Activated CD8-positive, alpha-beta memory T cell treated with anti-CD3 and anti-CD28 coated beads for 36 hours (primary cell): ENCODE measurements at regions not wholly inside any gene's neighbourhood (a gene's known extent, or its start where the extent isn't known, plus 50 kb on each side); places are given as distances from the start of the nearest gene placed in this dataset.

Source experiments
- CTCF ChIA-PET: fragments of 350-600 bp; sonication (Branson Sonifier 250); formaldehyde crosslinking; loops from one replicate; lab custom pipeline; 2021; ENCODE audit warnings: antibody characterized with exemption; lab: Charles Lee
- POLR2A ChIA-PET: fragments of 350-600 bp; sonication (Branson Sonifier 250); formaldehyde crosslinking; loops from one replicate; lab custom pipeline; 2021; ENCODE audit warnings: antibody characterized with exemption; lab: Charles Lee

- ChIA-PET POLR2A (no interaction called here), CTCF (no interaction called here)
These were observed 222.0 kb upstream of the LHX5 start for GRCh38 chr12:113693693-113694092.

DNA sequence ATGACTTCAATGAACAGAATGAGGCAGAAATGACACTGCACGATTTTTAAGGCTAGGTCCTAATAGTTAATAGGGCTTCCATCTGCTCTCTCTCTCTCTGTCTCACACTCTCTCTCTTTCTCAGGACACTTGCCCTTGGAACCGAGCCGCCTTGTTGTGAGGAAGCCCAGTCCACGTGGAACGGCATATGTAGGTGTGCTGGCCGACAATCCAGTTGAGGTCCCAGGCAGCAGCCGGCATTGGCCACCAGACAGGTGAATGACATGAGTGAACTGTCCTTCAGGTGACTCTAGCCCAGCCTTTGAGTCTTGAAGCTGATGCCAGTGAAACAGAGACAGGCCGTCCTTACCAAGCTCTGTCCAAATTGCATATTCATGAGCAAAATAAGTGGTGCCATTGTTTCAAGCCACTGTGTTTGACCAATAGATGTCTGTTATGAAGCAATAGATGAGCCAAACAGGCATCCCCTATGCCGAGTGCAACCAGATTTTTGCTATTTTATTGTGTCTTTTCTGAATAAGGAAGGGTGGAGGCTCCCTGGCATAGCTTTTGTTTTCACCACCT, 217.5 kb upstream of the LHX5 start:
- ChIA-PET CTCF (no interaction called here), POLR2A (no interaction called here)

DNA sequence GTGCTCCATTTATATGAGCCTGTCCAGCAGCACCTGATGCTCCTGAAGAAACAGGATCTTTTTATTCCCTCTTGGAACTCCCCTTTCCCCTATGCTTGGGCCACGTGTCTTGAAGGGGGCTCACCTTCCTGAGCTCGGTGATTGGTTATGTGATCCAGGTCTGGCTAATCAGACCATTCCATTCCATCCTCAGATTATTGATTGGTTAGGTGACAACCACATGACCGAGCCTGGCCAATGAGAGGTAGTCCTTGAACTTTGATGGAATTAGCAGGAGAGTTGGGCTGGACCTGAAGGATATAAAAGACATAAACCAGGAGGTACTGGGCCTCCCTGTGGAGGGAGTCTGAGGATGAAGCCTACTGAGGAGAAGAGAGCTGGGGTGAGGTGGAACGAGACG, 216.6 kb upstream of the LHX5 start:
- POLR2A ChIA-PET: no interaction called here
- CTCF ChIA-PET: no interaction called here

DNA sequence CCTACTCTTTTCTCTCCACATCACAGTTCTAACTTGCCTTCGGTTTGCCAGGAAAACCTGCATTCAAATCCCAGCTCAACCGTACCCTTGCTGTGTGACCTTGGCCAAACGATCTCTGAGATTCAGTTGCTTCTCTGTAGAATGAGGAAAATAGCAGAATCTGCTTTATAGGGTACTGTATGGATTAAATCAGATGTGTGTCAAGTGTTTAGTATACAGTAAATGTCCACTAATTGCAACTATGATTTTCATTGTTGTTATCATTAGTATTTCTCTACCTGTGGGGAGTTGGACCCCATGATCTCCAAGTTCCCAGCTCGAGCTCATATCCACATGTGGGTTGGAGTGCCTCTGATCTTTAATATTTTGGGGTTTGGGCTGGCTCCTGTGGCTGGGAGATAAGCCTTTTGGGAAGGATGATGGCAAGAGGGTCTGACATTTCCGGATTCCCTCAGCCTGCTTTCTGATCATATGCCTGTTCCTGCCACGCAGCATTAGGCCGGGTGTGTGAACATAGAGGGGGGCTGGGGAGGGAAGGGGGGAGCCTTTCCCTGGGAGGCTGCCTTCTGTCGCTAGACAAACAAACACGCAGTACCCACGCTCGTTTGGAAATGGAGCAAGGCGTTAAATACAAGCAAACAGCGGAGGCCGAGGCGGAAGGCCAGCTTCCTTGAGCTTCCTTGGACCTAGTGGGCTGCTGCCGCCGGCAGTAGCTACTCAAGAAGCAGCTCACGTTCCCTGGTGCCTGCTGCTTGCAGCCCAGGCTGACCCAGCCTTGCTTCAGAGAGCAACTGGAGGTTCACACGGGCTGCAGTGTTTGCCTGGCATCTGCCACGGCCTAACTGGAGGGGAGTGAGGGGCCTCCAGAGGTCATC, 213.5 kb upstream of the LHX5 start:
- POLR2A ChIA-PET: no interaction called here
- CTCF ChIA-PET: no interaction called here

GRCh38 chr12:113684053-113684907, 212.6 kb upstream of the LHX5 start:
- ChIA-PET CTCF (no interaction called here), POLR2A (no interaction called here)

GRCh38 chr12:113683574-113683973, 211.9 kb upstream of the LHX5 start:
- POLR2A ChIA-PET: no interaction called here

DNA sequence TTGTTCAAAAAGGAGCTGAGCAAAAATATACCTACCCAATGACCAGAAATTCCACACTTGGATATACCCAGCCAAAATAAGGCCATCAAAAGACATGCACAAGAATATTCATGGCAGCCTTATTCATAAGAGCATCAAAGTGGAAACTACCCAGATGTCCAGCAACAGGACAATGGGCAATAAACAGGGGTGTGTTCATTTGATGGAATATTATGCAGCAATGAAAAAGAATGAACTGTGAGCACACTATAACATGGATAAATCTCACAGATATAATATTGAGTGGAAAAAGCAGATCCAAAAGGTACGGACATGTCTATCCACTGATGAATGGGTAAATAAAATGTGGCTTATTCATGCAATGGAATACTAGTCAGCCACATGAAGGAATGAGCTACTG, 209.2 kb upstream of the LHX5 start:
- ChIA-PET CTCF (no interaction called here), POLR2A (no interaction called here)

More at GRCh38 chr12:113683574-113683973, 211.9 kb upstream of the LHX5 start:
- CTCF ChIA-PET: no interaction called here

DNA sequence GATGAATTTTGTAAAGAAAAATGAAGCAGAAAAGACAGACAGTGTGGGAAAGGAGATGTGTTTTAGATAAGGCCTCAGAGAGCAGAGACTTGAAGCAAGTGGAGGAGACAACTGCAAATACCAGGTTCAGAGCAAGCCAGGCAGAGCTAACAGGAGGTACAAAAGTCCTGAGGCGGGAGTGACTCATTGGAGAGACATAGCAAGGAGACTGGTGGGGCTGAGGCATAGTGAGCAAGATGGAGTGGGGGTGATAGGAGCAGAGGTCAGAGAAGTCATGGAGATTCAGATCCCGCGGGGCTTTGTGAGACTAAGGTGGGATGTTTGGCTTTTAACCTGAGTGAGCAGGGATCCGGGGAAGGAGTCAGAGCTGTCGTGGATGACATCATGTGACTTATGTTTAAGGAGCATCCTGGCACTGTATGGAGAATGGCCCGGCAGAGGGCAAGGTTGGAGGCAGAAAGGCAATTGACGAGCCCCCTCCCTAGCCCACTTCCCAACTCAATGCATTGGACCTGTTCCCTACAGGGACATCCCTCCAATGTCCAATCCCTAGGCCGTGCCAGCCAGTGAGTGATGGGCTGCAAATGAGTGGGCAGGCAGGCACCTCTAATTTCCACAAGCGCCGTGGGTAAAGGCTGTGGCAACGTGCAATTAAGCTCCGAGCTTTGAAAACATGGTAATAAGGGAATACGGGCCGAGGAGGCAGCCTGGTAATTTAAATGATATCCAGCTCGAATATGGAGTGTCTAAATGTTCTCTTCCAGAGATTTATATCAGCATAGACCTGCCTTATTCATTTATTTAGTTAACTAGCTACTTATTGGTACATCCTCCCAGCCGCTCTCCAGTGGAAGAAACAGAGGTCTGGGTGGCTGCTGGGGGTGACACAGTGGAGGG, 206.8 kb upstream of the LHX5 start:
- CTCF ChIA-PET: no interaction called here
- POLR2A ChIA-PET: no interaction called here

DNA sequence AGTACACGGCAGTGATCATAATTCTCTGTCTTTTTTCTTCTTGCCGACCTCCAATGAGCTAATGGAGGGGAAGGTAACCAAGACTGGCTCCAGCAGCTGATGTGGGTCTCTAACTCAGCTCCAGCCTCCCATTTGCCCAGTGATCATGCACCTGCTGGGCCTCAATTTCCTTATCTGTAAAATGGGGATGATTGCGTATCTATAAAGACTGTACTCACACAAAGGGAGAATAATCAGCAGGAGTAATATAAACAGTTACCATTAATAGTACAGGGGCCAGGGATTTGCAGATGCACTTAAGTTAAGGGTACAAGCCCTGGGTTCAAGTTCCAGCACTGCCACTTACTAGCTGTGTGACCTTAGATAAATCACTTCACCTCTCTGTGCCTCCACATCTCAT, 204.9 kb upstream of the LHX5 start:
- ChIA-PET CTCF (no interaction called here), POLR2A (no interaction called here)

DNA sequence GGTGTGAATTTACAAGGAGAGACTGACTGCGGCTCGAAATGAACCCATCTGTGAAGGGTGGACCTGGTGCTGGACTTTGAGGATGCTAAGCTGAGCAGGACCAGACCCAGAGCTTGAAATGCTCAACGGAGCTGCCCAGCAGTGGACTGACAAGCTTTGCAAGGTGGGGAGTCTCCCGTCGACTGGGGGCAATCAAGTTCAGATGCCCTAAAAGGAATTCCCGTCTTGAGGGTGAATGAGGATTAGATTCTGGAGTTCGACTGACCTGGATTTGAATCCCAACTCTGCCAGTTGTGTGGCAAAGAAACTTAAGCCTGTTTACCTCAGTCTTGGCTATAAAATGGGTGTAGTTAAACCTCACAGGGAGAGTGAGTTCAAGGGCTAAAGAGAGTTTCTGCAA, 204.4 kb upstream of the LHX5 start:
- POLR2A ChIA-PET: no interaction called here
- CTCF ChIA-PET: no interaction called here

DNA sequence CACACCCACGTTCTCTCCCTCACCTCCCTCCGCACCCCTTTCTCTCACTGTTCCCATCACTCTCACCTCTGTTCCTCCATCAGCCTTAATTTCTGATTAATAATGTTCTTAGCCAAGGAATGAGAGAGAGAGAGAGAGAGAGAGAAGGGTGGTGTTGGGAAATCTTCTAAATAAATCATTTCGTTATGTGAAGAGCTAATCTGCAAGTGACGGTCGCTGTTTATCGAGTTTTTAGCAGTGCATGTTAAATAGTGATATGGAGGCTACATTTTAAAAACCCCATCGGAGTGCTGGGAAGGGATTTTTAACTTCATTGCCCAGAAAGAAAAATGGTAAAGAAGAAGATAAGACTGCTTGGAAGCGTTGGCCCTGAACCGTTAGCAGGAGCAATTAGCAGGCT, 203.3 kb upstream of the LHX5 start:
- CTCF ChIA-PET: no interaction called here
- POLR2A ChIA-PET: no interaction called here

DNA sequence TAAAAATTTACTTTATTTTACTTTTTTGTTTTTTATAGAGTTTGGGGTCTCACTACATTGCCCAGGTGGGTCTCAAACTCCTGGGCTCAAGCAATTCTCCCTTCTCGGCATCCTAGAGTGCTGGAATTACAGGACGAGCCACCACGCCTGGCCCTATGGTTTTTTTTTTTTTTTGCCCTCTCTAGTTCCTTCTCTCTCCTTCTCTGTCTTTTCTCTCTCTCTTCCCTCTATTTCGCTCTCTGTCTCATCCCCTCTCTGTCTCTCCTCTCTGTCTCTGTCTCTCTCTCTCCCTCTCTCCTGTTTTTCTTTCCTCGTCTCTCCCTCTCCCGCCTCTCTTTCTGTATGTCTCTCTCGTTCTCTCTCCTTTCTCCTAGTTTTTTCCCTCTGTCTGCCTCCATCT, 202.6 kb upstream of the LHX5 start:
- ChIA-PET CTCF (no interaction called here), POLR2A (no interaction called here)

DNA sequence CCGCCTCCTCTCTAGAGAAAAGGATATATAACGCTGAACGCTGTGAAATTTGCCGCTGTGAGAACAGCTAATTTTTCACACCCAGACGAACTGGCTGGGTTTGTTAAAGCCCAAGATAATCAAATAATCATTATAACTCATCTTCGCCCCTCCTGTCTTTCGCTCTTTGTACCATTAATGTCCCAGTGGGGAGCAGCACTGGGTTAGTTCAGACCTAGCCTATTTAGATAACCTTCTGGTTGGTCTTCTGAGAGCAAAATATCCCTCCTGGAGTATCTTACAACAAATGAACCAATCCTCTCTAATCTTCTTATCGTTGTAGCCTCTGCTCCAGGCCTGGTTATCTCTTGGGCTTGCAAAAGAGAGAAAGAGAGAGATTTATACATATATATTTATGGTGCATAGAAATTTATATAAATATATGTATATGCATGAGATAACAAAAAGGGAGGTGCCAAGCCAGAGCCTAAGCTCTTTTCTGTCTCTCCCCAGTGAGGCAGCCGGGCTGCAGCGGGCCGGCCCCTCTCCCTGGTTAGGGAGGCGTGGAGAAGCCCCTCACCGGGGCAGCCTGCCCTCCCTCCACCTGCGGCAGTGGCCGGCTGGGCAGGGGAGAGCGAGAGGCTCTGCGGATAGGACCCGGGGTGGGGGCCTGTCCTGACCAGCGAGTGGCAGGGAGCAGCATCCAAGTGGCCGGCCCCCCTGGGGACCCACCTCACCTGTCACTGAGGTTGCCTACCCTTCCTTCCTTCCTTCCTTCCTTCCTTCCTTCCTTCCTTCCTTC, 202.0 kb upstream of the LHX5 start:
- CTCF ChIA-PET: no interaction called here
- POLR2A ChIA-PET: no interaction called here

DNA sequence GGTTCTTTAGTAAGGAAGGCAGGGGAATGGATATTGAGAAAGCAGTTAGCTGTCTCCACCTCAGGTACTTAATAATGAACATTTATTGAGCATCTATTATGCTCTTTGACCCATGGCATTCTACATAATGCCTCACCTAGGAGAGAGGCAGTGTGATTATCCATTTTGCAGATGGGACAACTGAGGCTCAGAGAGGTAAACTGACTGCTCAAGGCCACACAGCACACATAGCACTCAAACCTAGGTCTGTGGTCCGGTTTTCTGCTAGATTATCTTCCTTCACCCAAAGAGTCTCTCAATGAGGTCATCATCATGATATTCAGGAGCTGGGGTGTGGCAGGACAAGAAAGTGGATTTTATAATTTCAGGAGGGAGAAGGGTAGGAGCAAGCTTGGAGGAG, 199.1 kb upstream of the LHX5 start:
- POLR2A ChIA-PET: no interaction called here
- CTCF ChIA-PET: no interaction called here

DNA sequence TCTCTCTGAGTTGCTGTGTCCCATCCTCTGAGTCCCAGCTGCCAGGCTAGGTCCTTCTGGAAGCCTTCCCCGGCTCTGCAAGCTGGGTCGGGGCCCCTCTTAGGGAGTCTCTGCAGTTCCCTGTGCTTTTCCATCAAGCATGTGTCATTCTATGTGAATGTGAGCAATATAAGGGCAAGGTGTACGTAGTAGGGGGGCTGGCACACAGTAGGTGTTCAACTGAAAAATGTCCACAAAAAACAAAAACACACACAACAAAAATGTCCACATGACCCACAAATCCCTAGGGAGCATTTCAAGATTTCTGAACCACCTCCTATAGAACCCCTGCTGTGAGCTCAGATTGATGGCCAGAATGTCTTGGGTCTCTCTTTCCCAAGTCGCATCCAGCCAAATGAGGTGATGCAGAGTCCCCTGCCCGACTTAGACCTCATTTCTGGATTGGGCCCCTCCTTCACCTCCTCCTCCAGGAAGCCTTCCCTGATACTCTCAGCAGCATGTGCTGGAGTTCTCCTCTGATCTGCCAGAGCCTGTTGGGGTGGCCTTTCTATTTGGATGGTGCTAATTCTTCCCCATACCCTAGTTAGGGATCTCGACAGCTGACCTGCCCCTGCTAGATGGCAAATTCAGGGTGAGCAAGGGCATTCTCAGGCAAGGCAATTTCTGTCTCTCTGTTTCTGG, 196.1 kb upstream of the LHX5 start:
- ChIA-PET POLR2A (no interaction called here), CTCF (no interaction called here)

- ChIA-PET POLR2A (no interaction called here), CTCF (no interaction called here)
These were observed 195.4 kb upstream of the LHX5 start for GRCh38 chr12:113667095-113667494.

DNA sequence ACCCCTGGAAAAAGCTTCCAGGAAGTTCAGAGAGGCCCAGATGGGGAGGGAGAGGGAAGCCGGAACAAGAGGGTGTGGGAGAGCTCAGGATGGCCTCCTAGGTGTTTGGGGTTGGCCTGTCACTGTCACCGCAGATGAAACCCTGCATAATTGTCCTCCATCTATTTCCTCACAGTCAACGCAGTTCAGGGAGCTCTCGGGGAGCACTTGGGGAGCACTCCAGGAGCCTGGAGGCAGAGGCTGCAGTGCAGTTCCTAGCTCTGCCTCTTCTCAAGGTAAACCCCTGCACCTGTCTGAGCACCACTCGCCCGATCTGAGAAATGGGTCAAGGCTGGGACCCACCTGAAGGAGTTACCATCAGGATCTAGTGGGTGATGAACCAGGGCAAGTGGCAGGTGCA, 194.6 kb upstream of the LHX5 start:
- ChIA-PET POLR2A (no interaction called here), CTCF (no interaction called here)

DNA sequence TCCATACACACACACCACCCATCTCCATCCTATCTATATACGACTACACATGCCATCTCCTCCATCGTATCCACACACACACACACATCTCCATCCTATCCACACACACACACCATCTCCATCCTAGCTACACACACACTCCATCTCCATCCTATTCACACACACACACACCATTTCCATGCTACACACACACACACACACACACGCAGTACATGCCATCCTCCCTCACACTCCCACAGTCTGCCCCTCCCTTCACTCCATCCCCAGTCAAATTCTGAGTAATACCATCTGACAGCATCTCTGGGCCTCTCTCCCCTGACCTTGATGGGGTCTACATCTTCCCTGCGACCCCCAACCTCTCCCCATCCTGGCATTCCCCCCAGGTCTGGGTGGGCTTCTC, 193.8 kb upstream of the LHX5 start:
- POLR2A ChIA-PET: no interaction called here
- CTCF ChIA-PET: no interaction called here
